GM12873 (cell line): ENCODE measurements at regions not wholly inside any gene's neighbourhood (a gene's known extent, or its start where the extent isn't known, plus 50 kb on each side); places are given as distances from the start of the nearest gene placed in this dataset.

Experiments used
- CTCF ChIP-seq: IDR thresholded peaks from 2 replicates; pipeline ENCODE4 v1.5.1; 2012; ENCODE audit warnings: low read depth, mild to moderate bottlenecking, moderate library complexity, low read length, control low read depth; ENCODE audit not compliant: insufficient read depth; ENCODE audit errors: missing control alignments

GRCh38 chr1:56378341-56379070 is 200.9 kb downstream of the PLPP3 start:
- TF ChIP-seq CTCF: no peak

DNA sequence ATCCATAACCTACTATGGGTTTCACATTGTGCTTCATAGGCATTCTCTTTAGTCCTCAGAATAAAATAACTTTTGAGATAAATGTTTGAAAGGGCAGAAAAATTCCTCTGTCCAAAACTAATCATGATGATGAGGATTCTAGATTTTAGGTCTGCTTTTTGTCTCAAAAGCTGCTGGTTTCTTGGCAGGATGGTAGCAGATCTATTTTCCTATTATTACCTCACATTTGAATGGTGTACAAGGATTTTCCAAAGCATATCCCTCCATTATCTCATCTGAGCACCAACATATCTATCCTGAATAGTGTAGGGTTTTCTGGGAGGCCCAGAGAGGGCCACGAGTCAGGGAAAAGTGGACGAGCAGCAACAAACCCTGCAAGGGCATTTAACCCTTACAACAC is 201.9 kb downstream of the PLPP3 start:
- no peak for TF ChIP-seq CTCF

- no peak for TF ChIP-seq CTCF
Measured at GRCh38 chr1:56376188-56376984, 203.0 kb downstream of the PLPP3 start.

- TF ChIP-seq CTCF: no peak
Measured at GRCh38 chr1:56375326-56375804, 204.0 kb downstream of the PLPP3 start.

- TF ChIP-seq CTCF: no peak
Measured at GRCh38 chr1:56374026-56374974, 205.1 kb downstream of the PLPP3 start.

GRCh38 chr1:56370513-56370912 is 208.8 kb downstream of the PLPP3 start:
- no peak for TF ChIP-seq CTCF
